HG03175 (cell line): ENCODE measurements at regions not wholly inside any gene's neighbourhood (a gene's known extent, or its start where the extent isn't known, plus 50 kb on each side); places are given as distances from the start of the nearest gene placed in this dataset.

Experiments
- ATAC-seq: cut with Tn5 transposase; IDR thresholded peaks from one replicate; pipeline ENCODE4 v1.9.1; 2021; ENCODE audit warnings: mild to moderate bottlenecking, moderate library complexity; ENCODE audit not compliant: unreplicated experiment

DNA sequence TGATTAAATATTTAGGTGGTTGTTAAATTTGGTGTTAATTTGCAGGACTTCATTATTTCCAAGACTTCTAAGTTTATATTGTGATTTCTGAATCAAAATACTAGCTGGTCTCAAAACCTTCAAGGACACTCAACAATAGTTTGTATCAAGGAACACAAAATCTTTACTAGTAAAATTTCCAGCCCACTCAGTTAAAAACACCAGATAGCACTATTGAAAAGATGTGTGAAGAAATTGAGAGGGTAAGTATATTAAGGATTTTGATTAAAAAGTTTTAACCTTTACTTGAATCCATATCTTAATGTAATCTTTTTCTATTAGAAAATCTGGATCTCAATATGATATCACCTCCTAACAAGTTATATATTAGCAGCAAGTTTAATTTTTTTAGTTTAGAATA lies 89.3 kb upstream of the UGT8 start:
- ATAC-seq = no peak

GRCh38 chr4:114512595-114513295 lies 85.9 kb upstream of the UGT8 start:
- ATAC-seq = no peak

DNA sequence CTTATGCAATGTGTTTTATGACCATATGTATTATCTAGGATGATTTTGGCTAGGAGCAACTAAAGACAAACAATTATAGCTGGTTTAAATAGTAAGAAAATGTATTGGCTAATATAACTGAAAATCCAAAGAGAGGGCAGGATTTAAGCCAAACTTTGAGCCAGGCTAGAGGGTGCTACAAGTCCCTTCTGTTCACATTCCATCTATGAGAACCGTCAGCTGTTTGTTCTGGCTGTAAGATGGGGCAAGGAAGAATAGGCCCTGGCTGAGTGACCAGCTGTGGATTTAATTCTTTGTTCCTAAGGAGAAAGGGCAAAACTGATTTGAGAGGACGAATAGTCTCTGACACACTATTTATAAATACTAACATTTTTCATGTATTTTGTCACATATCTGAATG lies 79.2 kb upstream of the UGT8 start:
- ATAC-seq = no peak

DNA sequence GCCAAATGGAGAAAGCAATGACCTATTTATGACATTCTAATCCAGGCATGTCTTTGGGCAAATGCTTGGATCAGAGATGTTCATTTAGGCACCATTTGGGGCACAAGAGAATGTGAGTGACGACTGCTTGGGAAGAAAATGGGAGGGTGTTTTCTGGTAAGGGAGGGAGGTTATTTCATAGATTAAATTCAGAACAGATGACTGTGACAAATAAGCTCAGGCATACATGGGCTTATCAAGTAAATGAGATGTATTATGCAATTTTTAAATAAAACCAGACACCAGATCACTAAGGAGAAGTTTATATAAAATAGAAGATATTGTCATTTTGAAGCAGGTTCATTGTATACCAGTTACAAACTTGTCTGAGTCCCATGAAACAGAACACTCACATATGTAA lies 71.4 kb upstream of the UGT8 start:
- ATAC-seq = no peak

- no peak for ATAC-seq
Measured at GRCh38 chr4:114527637-114528036, 71.0 kb upstream of the UGT8 start.

DNA sequence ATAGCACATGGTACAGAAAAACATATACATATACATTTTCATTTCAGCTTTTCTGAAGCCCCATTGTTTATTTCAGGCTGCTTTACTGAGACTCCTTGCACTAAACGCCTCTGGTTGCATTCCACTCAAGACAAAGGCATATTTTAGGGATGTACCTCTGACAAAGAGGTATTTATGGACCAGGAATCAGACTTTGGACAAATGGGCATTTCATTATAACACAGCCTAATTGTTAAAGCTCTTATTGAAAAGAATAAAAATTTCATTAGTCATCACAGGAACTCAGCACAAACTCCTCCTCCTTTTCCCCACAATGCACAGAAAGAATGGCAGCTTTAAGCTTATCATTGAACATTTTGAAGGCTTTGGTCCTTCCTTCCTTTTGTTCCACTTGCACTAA lies 62.9 kb upstream of the UGT8 start:
- ATAC-seq = no peak

GRCh38 chr4:114537352-114537751 lies 61.3 kb upstream of the UGT8 start:
- ATAC-seq = no peak

- ATAC-seq = no peak
Measured at GRCh38 chr4:114538012-114538617, 60.5 kb upstream of the UGT8 start.

DNA sequence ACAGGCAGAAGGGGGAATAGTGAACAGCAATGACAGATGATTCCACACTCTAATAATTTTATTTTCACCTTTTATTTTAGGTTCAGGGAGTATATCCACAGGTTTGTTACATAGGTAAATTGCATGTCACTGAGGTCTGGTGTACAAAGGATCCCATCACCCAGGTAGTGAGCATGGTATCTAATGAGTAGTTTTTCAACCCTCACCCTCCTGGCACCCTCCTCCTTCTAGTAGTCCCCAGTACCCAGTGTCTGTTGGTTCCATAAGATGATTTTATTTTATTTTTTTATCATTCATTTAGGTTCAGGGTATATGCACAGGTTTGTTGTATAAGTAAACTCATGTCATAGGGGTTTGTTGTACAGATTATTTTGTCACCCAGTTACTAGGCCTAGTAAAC lies 58.6 kb upstream of the UGT8 start:
- ATAC-seq = no peak

- no peak for ATAC-seq
Measured at GRCh38 chr4:114547340-114548134, 51.1 kb upstream of the UGT8 start.
